PC-9 (cell line): ENCODE measurements at regions not wholly inside any gene's neighbourhood (a gene's known extent, or its start where the extent isn't known, plus 50 kb on each side); places are given as distances from the start of the nearest gene placed in this dataset.

ENCODE experiments used
- EZH2 ChIP-seq: fragments of 200-600 bp; sonication (generic); IDR thresholded peaks from 2 replicates; pipeline ENCODE4 v1.8.0; 2017; ENCODE audit warnings: antibody characterized with exemption, low read depth
- TF ChIP-seq, protein P1 (sequence below): fragments of 200-600 bp; sonication (generic); conservative IDR thresholded peaks from 2 replicates; pipeline ENCODE4 v1.6.1; 2017; ENCODE audit warnings: mixed run types, antibody characterized with exemption, mild to moderate bottlenecking, moderate library complexity

- TF ChIP-seq, protein P1, sequence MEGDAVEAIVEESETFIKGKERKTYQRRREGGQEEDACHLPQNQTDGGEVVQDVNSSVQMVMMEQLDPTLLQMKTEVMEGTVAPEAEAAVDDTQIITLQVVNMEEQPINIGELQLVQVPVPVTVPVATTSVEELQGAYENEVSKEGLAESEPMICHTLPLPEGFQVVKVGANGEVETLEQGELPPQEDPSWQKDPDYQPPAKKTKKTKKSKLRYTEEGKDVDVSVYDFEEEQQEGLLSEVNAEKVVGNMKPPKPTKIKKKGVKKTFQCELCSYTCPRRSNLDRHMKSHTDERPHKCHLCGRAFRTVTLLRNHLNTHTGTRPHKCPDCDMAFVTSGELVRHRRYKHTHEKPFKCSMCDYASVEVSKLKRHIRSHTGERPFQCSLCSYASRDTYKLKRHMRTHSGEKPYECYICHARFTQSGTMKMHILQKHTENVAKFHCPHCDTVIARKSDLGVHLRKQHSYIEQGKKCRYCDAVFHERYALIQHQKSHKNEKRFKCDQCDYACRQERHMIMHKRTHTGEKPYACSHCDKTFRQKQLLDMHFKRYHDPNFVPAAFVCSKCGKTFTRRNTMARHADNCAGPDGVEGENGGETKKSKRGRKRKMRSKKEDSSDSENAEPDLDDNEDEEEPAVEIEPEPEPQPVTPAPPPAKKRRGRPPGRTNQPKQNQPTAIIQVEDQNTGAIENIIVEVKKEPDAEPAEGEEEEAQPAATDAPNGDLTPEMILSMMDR: no peak
- no peak for TF ChIP-seq EZH2
These were observed 813.3 kb downstream of the SLC4A3 start for GRCh38 chr2:220440731-220441130.
